Astrocyte of the cerebellum (primary cell): ENCODE measurements at regions not wholly inside any gene's neighbourhood (a gene's known extent, or its start where the extent isn't known, plus 50 kb on each side); places are given as distances from the start of the nearest gene placed in this dataset.
"Not testable (repeated sequence)": the region's sequence is repeated elsewhere in the genome, so short reads cannot be mapped to it uniquely, and the experiment has no call there.

Experiments used
- DNase-seq: peaks from one replicate; pipeline ENCODE4 v3.0.0-alpha.2; 2011; ENCODE audit warnings: low read depth
- H3K4me3 ChIP-seq: 2 replicates; pipeline ENCODE4 v1.5.1; 2011; ENCODE audit warnings: mild to moderate bottlenecking, low read depth, low read length, moderate library complexity
- CTCF ChIP-seq: IDR thresholded peaks from 2 replicates; pipeline ENCODE4 v1.5.1; 2012; ENCODE audit warnings: low read length, low read depth, moderate library complexity, mild to moderate bottlenecking; ENCODE audit errors: missing control alignments
- in situ Hi-C: cut with HindIII; loops from 2 replicates; pipeline ENCODE4 v1.10.0; 2017; ENCODE audit warnings: low sequenced_read_pairs

GRCh38 chr6:121597654-121598053 lies 162.2 kb downstream of the GJA1 start:
- H3K4me3 ChIP-seq: no peak overlapping the region
- in situ Hi-C loops: no loop called here
- no peak for TF ChIP-seq CTCF
- DNase-seq: no peak

GRCh38 chr6:121599331-121599730 lies 163.9 kb downstream of the GJA1 start:
- in situ Hi-C loops, H3K4me3 ChIP-seq, DNase-seq: not testable (repeated sequence)

- H3K4me3 ChIP-seq: no peak overlapping the region
- TF ChIP-seq CTCF: no peak
- in situ Hi-C loops: no loop called here
- no peak for DNase-seq
Measured at GRCh38 chr6:121600389-121601168, 165.1 kb downstream of the GJA1 start.

- H3K4me3 ChIP-seq: no peak overlapping the region
- no peak for DNase-seq
- TF ChIP-seq CTCF: no peak
- in situ Hi-C loops: no loop called here
Measured at GRCh38 chr6:121603486-121603885, 168.0 kb downstream of the GJA1 start.

- in situ Hi-C loops: no loop called here
- DNase-seq: no peak
- no peak for TF ChIP-seq CTCF
- H3K4me3 ChIP-seq: no peak overlapping the region
Measured at GRCh38 chr6:121607721-121608120, 172.3 kb downstream of the GJA1 start.

- no peak for DNase-seq
- in situ Hi-C loops: no loop called here
- H3K4me3 ChIP-seq: no peak overlapping the region
- TF ChIP-seq CTCF: no peak
Measured at GRCh38 chr6:121608270-121608669, 172.8 kb downstream of the GJA1 start.

- in situ Hi-C loops: no loop called here
- no peak for DNase-seq
- no peak overlapping the region for H3K4me3 ChIP-seq
- TF ChIP-seq CTCF: no peak
Measured at GRCh38 chr6:121609281-121609680, 173.8 kb downstream of the GJA1 start.
